ENCODE measurements at regions not wholly inside any gene's neighbourhood (a gene's known extent, or its start where the extent isn't known, plus 50 kb on each side); places are given as distances from the start of the nearest gene placed in this dataset.

DNA sequence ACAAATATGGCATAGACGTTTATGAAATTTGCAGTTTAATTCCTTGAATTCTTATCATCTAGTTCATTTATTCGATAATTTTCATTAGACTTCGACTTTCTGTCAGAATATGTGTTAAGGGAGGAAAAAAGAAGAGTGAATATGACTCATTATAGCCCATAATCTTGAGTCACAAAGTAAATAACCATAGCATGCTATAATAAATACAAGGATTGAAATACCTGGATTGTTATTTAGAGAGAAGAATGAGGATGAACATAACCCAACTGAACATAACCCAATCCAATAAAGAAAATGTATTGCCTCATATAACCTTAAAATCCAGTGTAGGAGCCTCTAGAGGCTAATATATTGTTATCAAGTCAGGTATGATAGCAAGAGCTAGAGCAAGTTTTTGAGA, 1858.3 kb upstream of the RAG2 start:
- Mint-ChIP-seq H3K36me3 (ENCODE audit: low read depth) (no peaks in the 10 kb centered on the region), H3K27ac (no peak overlapping the region), H3K9me3 (ENCODE audit: low read depth) (peaks cover 7% of the 10 kb centered on the region), H3K27me3 (no peaks in the 10 kb centered on the region), H3K4me3 (no peak overlapping the region), H3K4me1 (no peaks in the 10 kb centered on the region)
- ChIA-PET CTCF (no interaction called here), POLR2A (no interaction called here)
- no peak for DNase-seq
- intact Hi-C loops (cut with DNase I, micrococcal nuclease): no loop called here
- ATAC-seq: no peak

DNA sequence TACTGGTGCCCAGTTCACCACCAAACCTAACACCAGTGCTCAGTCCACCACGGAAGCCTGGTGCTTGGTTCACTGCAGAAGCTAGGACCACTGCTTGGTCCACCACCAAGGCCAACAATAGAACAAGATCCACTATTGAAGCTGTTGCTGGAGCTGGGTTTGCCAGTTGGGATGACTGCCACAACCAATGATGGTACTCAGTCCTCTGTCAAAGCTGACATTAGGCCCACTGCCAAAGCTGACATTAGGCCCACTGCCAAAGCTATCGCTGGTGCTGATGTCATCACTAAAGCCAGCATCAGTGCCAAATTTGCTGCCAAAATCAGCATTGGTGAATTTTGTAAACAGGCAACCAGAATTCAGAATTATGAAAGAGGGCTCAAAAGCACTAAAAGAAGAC, 1850.2 kb upstream of the RAG2 start:
- Mint-ChIP-seq H3K27ac (no peak overlapping the region), H3K27me3 (no peaks in the 10 kb centered on the region), H3K9me3 (ENCODE audit: low read depth) (peaks cover 7% of the 10 kb centered on the region), H3K4me3 (no peak overlapping the region), H3K4me1 (no peaks in the 10 kb centered on the region), H3K36me3 (ENCODE audit: low read depth) (no peaks in the 10 kb centered on the region)
- CTCF ChIA-PET: no interaction called here
- POLR2A ChIA-PET: no interaction called here
- intact Hi-C loops (cut with DNase I, micrococcal nuclease): no loop called here
- ATAC-seq (no peak), DNase-seq (no peak)

DNA sequence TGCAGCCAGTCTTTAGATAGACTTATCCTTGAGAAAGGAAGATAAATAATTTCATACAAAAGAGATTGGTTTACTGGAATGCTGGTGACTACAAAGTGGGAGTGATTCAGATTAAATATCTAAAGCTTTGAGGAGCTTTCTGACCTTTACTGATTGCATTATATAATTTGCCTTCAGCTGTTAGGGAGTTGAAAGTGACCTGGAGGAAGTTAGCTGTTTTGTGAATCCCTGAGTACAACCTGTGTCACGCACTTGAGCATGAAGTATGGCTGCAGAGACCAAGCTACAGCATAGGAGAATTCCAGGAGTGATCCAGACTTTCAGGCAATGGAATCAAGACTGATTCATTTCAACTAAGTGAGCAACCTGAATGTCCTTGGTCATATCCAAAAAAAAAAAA, 1848.3 kb upstream of the RAG2 start:
- DNase-seq (no peak), ATAC-seq (no peak)
- H3K27ac Mint-ChIP-seq: no peak overlapping the region
- H3K4me3 Mint-ChIP-seq: no peak overlapping the region
- peaks cover 4% of the 10 kb centered on the region for H3K9me3 Mint-ChIP-seq (ENCODE audit: low read depth)
- H3K36me3 Mint-ChIP-seq (ENCODE audit: low read depth): no peaks in the 10 kb centered on the region
- no peaks in the 10 kb centered on the region for H3K27me3 Mint-ChIP-seq
- H3K4me1 Mint-ChIP-seq: no peaks in the 10 kb centered on the region
- ChIA-PET CTCF (no interaction called here), POLR2A (no interaction called here)
- intact Hi-C loops (cut with DNase I, micrococcal nuclease): no loop called here

DNA sequence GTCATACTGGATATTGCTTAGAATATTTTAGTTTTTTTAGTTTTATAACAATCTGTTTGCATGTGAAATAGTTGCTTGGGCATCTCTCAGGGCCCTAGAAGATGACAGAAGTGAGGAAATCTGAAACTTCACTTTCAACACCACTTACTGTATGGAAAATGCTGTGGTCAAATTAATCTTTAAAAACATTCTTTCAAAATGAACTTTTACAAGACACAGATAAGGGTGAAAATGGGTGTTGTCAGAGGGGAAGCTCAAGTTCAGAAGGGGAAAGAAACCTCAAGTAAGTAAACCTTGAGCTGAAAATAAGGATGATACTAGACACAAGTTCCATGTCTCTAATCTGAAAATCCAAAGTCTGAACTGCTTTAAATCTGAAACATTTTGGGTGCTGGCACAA, 1840.1 kb upstream of the RAG2 start:
- CTCF ChIA-PET: interaction anchor here (0.6 to 0.7 kb wide), 2 partner anchors 11 to 726 kb away, joined by 3 read pairs; no protein-coding TSS in a partner anchor

DNA sequence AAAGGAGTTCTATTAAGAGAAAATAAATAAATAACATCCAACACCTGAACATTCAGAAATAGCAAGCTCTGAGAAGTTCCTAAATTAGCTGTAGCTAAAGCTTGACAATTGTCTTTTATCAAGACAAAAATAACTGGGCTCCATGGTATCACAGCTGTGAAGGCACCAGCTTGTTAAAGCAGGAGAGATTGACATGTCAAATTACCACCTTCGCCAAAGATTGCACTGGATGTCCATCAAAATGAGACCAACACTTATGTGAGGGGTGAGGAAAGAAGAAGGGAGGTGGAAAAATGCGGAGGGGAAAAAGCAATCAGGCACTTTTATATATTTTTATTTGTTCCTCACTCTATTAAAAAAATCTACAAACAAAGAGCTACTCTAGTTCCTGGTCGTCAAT, 1827.5 kb upstream of the RAG2 start:
- intact Hi-C loops (cut with DNase I, micrococcal nuclease): no loop called here
- POLR2A ChIA-PET: no interaction called here
- Mint-ChIP-seq H3K4me1 (no peaks in the 10 kb centered on the region), H3K27me3 (no peaks in the 10 kb centered on the region), H3K9me3 (ENCODE audit: low read depth) (peaks cover 6% of the 10 kb centered on the region), H3K27ac (no peak overlapping the region), H3K36me3 (ENCODE audit: low read depth) (no peaks in the 10 kb centered on the region), H3K4me3 (no peak overlapping the region)
- ATAC-seq (no peak), DNase-seq (no peak)
- CTCF ChIA-PET: interaction anchor here (1.0 kb wide), 1 partner anchor 14 kb away, joined by 3 read pairs; no protein-coding TSS in a partner anchor

More for the DNA sequence above, 1840.1 kb upstream of the RAG2 start:
- peaks cover 8% of the 10 kb centered on the region for H3K9me3 Mint-ChIP-seq (ENCODE audit: low read depth)
- H3K4me1 Mint-ChIP-seq: no peaks in the 10 kb centered on the region
- DNase-seq (no peak), ATAC-seq (no peak)
- no peak overlapping the region for H3K27ac Mint-ChIP-seq
- intact Hi-C loops (cut with DNase I, micrococcal nuclease): no loop called here
- H3K27me3 Mint-ChIP-seq: no peaks in the 10 kb centered on the region
- H3K36me3 Mint-ChIP-seq (ENCODE audit: low read depth): no peaks in the 10 kb centered on the region
- POLR2A ChIA-PET: no interaction called here
- no peak overlapping the region for H3K4me3 Mint-ChIP-seq

DNA sequence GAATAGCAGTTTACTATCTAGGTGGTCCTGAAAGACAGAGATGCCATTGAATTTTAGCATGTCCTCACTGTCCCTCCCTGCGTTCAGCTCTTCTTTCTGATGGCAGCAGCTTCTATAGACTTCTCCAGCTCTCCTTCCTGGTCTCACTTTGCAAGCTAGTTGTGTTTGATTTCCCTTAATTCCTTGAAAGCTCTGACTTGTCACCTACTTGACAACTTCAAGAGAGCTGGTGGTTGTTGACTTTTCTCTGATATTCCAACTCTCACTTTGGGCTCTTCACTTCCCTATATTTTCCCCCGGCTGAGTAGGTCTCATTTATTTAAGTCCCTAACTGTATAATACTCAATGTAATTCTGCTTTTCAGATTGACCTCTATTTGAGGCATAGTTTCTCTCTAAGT, 1825.0 kb upstream of the RAG2 start:
- Mint-ChIP-seq H3K4me1 (no peaks in the 10 kb centered on the region), H3K36me3 (ENCODE audit: low read depth) (no peaks in the 10 kb centered on the region), H3K9me3 (ENCODE audit: low read depth) (peaks cover 9% of the 10 kb centered on the region), H3K4me3 (no peak overlapping the region), H3K27ac (no peak overlapping the region), H3K27me3 (no peaks in the 10 kb centered on the region)
- ChIA-PET CTCF (interaction anchor here (0.6 kb wide), 1 partner anchor 350 kb away, joined by 3 read pairs; no protein-coding TSS in a partner anchor), POLR2A (no interaction called here)
- intact Hi-C loops (cut with DNase I, micrococcal nuclease): no loop called here
- DNase-seq (no peak), ATAC-seq (no peak)

DNA sequence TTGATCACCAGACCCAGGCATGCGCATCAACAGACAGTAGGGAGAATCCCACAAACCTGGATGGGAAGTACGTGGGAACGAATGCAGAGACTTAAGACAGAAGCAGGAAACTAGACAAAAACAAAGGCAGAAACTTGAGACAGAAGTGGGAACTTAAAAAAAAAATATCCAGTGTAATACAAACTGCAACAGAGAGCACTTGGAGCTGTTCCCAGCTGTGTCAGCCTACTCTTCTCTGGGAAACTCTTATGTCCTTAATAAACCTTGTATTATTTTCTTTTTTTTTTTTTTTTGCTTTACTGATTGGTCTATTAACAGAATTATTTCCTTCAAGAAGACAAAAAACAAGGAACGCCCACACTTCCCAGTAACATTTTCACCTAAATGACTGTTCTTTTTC, 1818.1 kb upstream of the RAG2 start:
- ChIA-PET CTCF (no interaction called here), POLR2A (no interaction called here)
- Mint-ChIP-seq H3K4me1 (no peaks in the 10 kb centered on the region), H3K36me3 (ENCODE audit: low read depth) (no peaks in the 10 kb centered on the region), H3K4me3 (no peak overlapping the region), H3K9me3 (ENCODE audit: low read depth) (peaks cover 18% of the 10 kb centered on the region), H3K27me3 (no peaks in the 10 kb centered on the region), H3K27ac (no peak overlapping the region)
- intact Hi-C loops (cut with DNase I, micrococcal nuclease): no loop called here
- DNase-seq (no peak), ATAC-seq (no peak)

DNA sequence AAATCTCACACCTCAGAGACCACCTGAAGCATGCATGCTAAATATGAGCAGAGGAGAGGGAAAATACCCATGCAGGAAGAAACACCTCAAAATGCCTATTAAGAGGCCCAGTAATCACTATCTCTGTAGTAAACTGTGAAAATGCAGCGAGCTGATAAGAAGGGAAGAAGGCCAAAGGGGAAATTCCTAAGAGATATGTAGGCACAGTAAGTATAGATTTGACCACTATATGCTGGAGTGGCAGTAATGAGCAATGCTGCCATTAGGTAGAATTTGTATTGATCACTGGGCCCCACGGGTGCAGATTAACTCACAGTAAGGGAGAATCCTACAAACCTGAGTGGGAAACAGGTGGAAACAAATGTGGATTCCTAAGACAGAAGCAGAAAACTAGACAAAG, 1813.1 kb upstream of the RAG2 start:
- Mint-ChIP-seq H3K4me3 (no peak overlapping the region), H3K4me1 (no peaks in the 10 kb centered on the region), H3K36me3 (ENCODE audit: low read depth) (no peaks in the 10 kb centered on the region), H3K9me3 (ENCODE audit: low read depth) (peaks cover 23% of the 10 kb centered on the region), H3K27me3 (no peaks in the 10 kb centered on the region), H3K27ac (no peak overlapping the region)
- CTCF ChIA-PET: no interaction called here
- intact Hi-C loops (cut with DNase I, micrococcal nuclease): no loop called here
- DNase-seq (no peak), ATAC-seq (no peak)
- POLR2A ChIA-PET: no interaction called here

DNA sequence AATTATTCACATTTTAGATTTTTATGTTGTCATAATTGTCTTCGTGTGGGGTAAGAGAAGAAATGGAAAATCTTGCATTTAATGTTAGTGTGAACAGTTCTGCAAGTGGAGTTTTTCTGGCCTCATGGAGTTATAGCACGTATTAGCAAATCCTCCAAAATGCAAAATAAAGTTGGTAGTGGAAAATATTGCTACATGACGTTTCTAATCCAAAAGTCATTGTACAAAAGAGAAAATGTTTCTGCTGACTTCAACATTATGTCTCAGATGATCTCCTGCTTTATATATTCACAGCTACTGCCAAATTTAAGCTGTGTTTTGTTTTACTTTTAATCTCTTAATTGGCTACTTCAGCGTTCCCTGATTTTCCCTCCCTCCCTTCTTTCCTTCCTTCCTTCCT, 1804.0 kb upstream of the RAG2 start:
- H3K4me1 Mint-ChIP-seq: no peaks in the 10 kb centered on the region
- H3K27me3 Mint-ChIP-seq: no peaks in the 10 kb centered on the region
- ChIA-PET CTCF (no interaction called here), POLR2A (no interaction called here)
- ATAC-seq: no peak
- peaks cover 17% of the 10 kb centered on the region for H3K9me3 Mint-ChIP-seq (ENCODE audit: low read depth)
- intact Hi-C loops (cut with DNase I, micrococcal nuclease): no loop called here
- no peak overlapping the region for H3K4me3 Mint-ChIP-seq
- H3K27ac Mint-ChIP-seq: no peak overlapping the region
- no peak for DNase-seq
- no peaks in the 10 kb centered on the region for H3K36me3 Mint-ChIP-seq (ENCODE audit: low read depth)

DNA sequence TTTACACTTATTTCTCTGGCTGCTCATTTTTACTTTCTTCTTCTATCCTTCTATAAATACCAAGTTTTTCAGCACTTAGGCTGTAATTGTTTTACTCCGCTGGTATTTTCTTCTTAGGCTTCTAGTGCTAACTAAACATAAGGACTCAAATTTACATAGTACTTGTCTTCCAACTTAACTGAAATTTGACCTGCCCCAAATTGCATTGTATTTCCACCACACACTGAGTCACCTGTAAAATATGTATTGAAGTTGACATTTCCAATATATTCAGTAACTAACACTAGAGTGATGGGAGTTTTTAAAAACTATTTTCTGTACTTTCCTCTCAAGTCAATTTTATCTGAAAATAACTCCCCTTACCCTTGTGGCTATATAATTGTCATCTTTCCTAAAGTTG, 1794.1 kb upstream of the RAG2 start:
- no peak overlapping the region for H3K27ac Mint-ChIP-seq
- intact Hi-C loops (cut with DNase I, micrococcal nuclease): no loop called here
- no peaks in the 10 kb centered on the region for H3K27me3 Mint-ChIP-seq
- ATAC-seq (no peak), DNase-seq (no peak)
- H3K4me1 Mint-ChIP-seq: no peaks in the 10 kb centered on the region
- ChIA-PET CTCF (no interaction called here), POLR2A (no interaction called here)
- H3K36me3 Mint-ChIP-seq (ENCODE audit: low read depth): no peaks in the 10 kb centered on the region
- H3K9me3 Mint-ChIP-seq (ENCODE audit: low read depth): peaks cover 7% of the 10 kb centered on the region
- no peak overlapping the region for H3K4me3 Mint-ChIP-seq

DNA sequence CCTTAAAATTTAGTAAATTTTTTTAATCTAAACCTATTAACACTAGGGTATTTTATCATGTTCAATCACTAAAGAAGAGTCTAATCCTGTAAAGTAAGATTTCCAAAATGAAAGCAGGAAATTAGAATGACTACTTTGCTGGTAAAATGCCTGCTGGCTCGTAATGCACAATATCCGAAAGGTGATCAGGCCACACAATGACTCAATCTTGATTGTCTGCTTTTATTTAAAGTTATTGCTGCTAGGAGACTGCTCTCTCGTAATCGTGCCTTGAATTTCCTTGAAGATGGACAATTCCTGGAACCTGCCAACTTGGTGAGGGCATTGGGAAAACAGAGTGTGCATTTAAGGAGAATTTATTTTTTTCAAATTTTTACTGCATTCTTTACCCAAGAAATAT, 1786.5 kb upstream of the RAG2 start:
- Mint-ChIP-seq H3K27me3 (no peaks in the 10 kb centered on the region), H3K36me3 (ENCODE audit: low read depth) (no peaks in the 10 kb centered on the region), H3K4me1 (no peaks in the 10 kb centered on the region), H3K27ac (no peak overlapping the region), H3K4me3 (no peak overlapping the region), H3K9me3 (ENCODE audit: low read depth) (peaks cover 2% of the 10 kb centered on the region)
- intact Hi-C loops (cut with DNase I, micrococcal nuclease): no loop called here
- CTCF ChIA-PET: no interaction called here
- POLR2A ChIA-PET: no interaction called here
- ATAC-seq (no peak), DNase-seq (no peak)

DNA sequence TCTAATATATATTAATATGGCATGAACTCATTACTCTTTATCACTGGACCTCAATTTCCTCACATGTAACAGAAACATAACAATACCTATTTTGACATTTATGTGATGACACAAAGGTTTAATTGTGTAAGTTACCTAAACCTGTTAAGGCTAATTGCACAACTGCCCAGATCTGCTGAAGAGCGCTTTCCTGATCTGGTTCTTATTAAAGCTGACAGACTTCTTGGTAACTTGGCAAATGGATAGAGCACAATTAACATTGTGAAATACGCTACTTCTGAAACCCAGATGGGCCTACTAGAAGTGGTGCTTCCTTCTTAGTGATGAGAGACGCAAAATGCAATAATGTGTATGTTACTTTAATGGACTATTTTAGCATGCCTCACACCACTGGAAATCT, 1767.2 kb upstream of the RAG2 start:
- intact Hi-C loops (cut with DNase I, micrococcal nuclease): no loop called here
- Mint-ChIP-seq H3K27me3 (no peaks in the 10 kb centered on the region), H3K36me3 (ENCODE audit: low read depth) (no peaks in the 10 kb centered on the region), H3K27ac (no peak overlapping the region), H3K9me3 (ENCODE audit: low read depth) (peaks cover 9% of the 10 kb centered on the region), H3K4me3 (no peak overlapping the region), H3K4me1 (no peaks in the 10 kb centered on the region)
- ATAC-seq (no peak), DNase-seq (no peak)
- ChIA-PET CTCF (no interaction called here), POLR2A (no interaction called here)

DNA sequence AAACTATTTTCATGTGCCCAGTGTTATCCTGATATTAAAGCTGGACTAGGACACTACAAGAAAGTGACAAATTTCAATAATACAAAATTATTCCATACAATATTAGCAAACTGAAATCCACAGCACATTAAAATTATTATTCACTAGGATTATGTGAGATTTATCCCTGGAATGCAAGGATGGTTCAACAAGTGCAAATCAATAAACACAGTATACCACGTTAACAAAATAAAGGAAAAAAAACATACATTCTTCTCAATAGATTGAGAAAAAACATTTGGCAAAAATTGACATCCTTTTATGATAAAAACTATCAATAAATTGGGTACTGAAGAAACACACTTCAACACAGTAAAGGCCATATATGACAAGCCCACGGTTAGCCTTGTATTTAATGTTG, 1758.2 kb upstream of the RAG2 start:
- no peak for DNase-seq
- H3K9me3 Mint-ChIP-seq (ENCODE audit: low read depth): peaks cover 9% of the 10 kb centered on the region
- H3K27ac Mint-ChIP-seq: no peak overlapping the region
- ChIA-PET CTCF (no interaction called here), POLR2A (no interaction called here)
- no peak overlapping the region for H3K4me3 Mint-ChIP-seq
- intact Hi-C loops (cut with DNase I, micrococcal nuclease): no loop called here
- no peaks in the 10 kb centered on the region for H3K27me3 Mint-ChIP-seq
- H3K4me1 Mint-ChIP-seq: no peaks in the 10 kb centered on the region
- ATAC-seq: no peak
- H3K36me3 Mint-ChIP-seq (ENCODE audit: low read depth): no peaks in the 10 kb centered on the region
